IMR-90 (cell line): ENCODE measurements at regions not wholly inside any gene's neighbourhood (a gene's known extent, or its start where the extent isn't known, plus 50 kb on each side); places are given as distances from the start of the nearest gene placed in this dataset.

Experiments used
- ATAC-seq: fragments of 200-7000 bp; cut with Tn5 transposase; 2 replicates; pipeline ENCODE4 v1.9.1; 2020; ENCODE audit warnings: low read depth, mild to moderate bottlenecking, moderate library complexity
- BruUV-seq: library from RNA; stranded (reverse); fragments of 400-500 nt; replicated peaks from 2 replicates; lab custom pipeline; 2021; lab: Mats Ljungman, UMichigan
- CTCF ChIA-PET: fragments of 300-600 bp; formaldehyde crosslinking; extraction: SDS; loops from one replicate; lab custom pipeline; 2021; ENCODE audit warnings: antibody characterized with exemption; lab: Yijun Ruan, JAX
- POLR2A ChIA-PET: fragments of 300-600 bp; sonication (Branson Sonifier 250); formaldehyde crosslinking; loops from one replicate; lab custom pipeline; 2022; ENCODE audit warnings: antibody characterized with exemption; ENCODE audit not compliant: unreplicated experiment; lab: Charles Lee
- DNase-seq: peaks from one replicate; pipeline ENCODE4 v3.0.0; 2013
- H2AFZ ChIP-seq: replicated peaks from 2 replicates; pipeline ENCODE3; 2013; ENCODE audit warnings: low read length, mild to moderate bottlenecking; ENCODE audit not compliant: poor library complexity
- H2AK5ac ChIP-seq: 2 replicates; pipeline ENCODE4 v1.6.1; 2013; ENCODE audit warnings: low read depth, low read length, inconsistent platforms
- H2AK9ac ChIP-seq: replicated peaks from 2 replicates; pipeline ENCODE3; 2013; ENCODE audit warnings: mild to moderate bottlenecking, low read depth, low read length, moderate library complexity; ENCODE audit not compliant: poor library complexity
- H2BK120ac ChIP-seq: 2 replicates; pipeline ENCODE4 v1.6.1; 2013; ENCODE audit warnings: low read depth, low read length, inconsistent platforms
- H2BK15ac ChIP-seq: 3 replicates; pipeline ENCODE4 v1.6.1; 2013; ENCODE audit warnings: low read depth, low read length, inconsistent platforms
- H2BK20ac ChIP-seq: 2 replicates; pipeline ENCODE4 v1.6.1; 2013; ENCODE audit warnings: low read depth, mild to moderate bottlenecking, inconsistent platforms, low read length, moderate library complexity
- H2BK5ac ChIP-seq: 2 replicates; pipeline ENCODE4 v1.6.1; 2013; ENCODE audit warnings: mild to moderate bottlenecking, low read depth, low read length, inconsistent platforms; ENCODE audit not compliant: poor library complexity, severe bottlenecking
- H3K14ac ChIP-seq: replicated peaks from 2 replicates; pipeline ENCODE4 v1.6.1; 2013; ENCODE audit warnings: low read depth, low read length, inconsistent platforms
- H3K18ac ChIP-seq: 2 replicates; pipeline ENCODE4 v1.6.1; 2013; ENCODE audit warnings: low read depth, low read length, control low read depth
- H3K23ac ChIP-seq: 2 replicates; pipeline ENCODE4 v1.6.1; 2013; ENCODE audit warnings: low read depth, low read length, inconsistent platforms
- H3K27ac ChIP-seq: 2 replicates; pipeline ENCODE4 v1.5.1; 2013; ENCODE audit warnings: mild to moderate bottlenecking, control low read depth, low read length; ENCODE audit not compliant: insufficient read depth
- H3K27me3 ChIP-seq: 2 replicates; pipeline ENCODE4 v1.6.1; 2013; ENCODE audit warnings: low read length; ENCODE audit not compliant: control insufficient read depth, insufficient read depth
- H3K36me3 ChIP-seq: 2 replicates; pipeline ENCODE4 v1.6.1; 2013; ENCODE audit warnings: low read length, mixed read lengths; ENCODE audit not compliant: control insufficient read depth, insufficient read depth
- H3K4ac ChIP-seq: 2 replicates; pipeline ENCODE4 v1.6.1; 2013; ENCODE audit warnings: low read depth, low read length, inconsistent platforms
- H3K4me1 ChIP-seq: 2 replicates; pipeline ENCODE4 v1.6.1; 2013; ENCODE audit warnings: low read length, mixed read lengths; ENCODE audit not compliant: control insufficient read depth, insufficient read depth
- H3K4me2 ChIP-seq: 2 replicates; pipeline ENCODE4 v1.6.1; 2013; ENCODE audit warnings: low read depth, mild to moderate bottlenecking, control low read depth, low read length, moderate library complexity
- H3K4me3 ChIP-seq: 2 replicates; pipeline ENCODE4 v1.5.1; 2013; ENCODE audit warnings: low read depth, mild to moderate bottlenecking, control low read depth, low read length, moderate library complexity; ENCODE audit not compliant: insufficient read depth
- H3K56ac ChIP-seq: 2 replicates; pipeline ENCODE4 v1.6.1; 2013; ENCODE audit warnings: low read length, inconsistent platforms; ENCODE audit not compliant: insufficient read depth; ENCODE audit errors: extremely low read depth
- H3K79me1 ChIP-seq, 2 experiments: 2 replicates each; pipeline ENCODE4 v1.6.1; 2013; ENCODE audit warnings: low read length in 2 of 2, inconsistent platforms in 1 of 2, low read depth in 1 of 2
- H3K9ac ChIP-seq: 2 replicates; pipeline ENCODE4 v1.6.1; 2013; ENCODE audit warnings: low read depth, low read length, control low read depth
- H3K9me1 ChIP-seq: 2 replicates; pipeline ENCODE4 v1.6.1; 2013; ENCODE audit warnings: low read length, inconsistent platforms; ENCODE audit not compliant: insufficient read depth
- H3K9me3 ChIP-seq: 2 replicates; pipeline ENCODE4 v1.6.1; 2013; ENCODE audit warnings: low read length; ENCODE audit not compliant: control insufficient read depth, insufficient read depth
- H4K20me1 ChIP-seq: 2 replicates; pipeline ENCODE4 v1.6.1; 2013; ENCODE audit warnings: low read length, inconsistent platforms; ENCODE audit not compliant: insufficient read depth
- H4K5ac ChIP-seq: 2 replicates; pipeline ENCODE4 v1.6.1; 2013; ENCODE audit warnings: mild to moderate bottlenecking, low read depth, low read length, control low read depth
- H4K8ac ChIP-seq, 2 experiments: 2 replicates each; pipeline ENCODE4 v1.6.1; 2013; ENCODE audit warnings: low read depth in 2 of 2, low read length in 2 of 2, control low read depth in 1 of 2, inconsistent platforms in 1 of 2
- H4K91ac ChIP-seq: 2 replicates; pipeline ENCODE4 v1.6.1; 2013; ENCODE audit warnings: low read depth, low read length, inconsistent platforms; ENCODE audit not compliant: insufficient read depth
- CEBPB ChIP-seq: IDR thresholded peaks from 2 replicates; pipeline ENCODE4 v1.6.1; 2012; ENCODE audit warnings: low read depth, low read length, improper control_type of control experiment
- CHD1 ChIP-seq: IDR thresholded peaks from 2 replicates; pipeline ENCODE4 v1.6.1; 2012; ENCODE audit warnings: low read depth, low read length, improper control_type of control experiment
- CTCF ChIP-seq: conservative IDR thresholded peaks from 2 replicates; pipeline ENCODE4 v1.5.1; 2012; ENCODE audit warnings: mild to moderate bottlenecking, low read depth, low read length, improper control_type of control experiment
- FOS ChIP-seq: fragments of 150-350 bp; IDR thresholded peaks from 2 replicates; pipeline ENCODE4 v1.6.1; 2016; ENCODE audit warnings: low read depth, low read length
- MXI1 ChIP-seq: IDR thresholded peaks from 2 replicates; pipeline ENCODE4 v1.6.1; 2012; ENCODE audit warnings: low read depth, mild to moderate bottlenecking, low read length, moderate library complexity, borderline replicate concordance
- NFE2L2 ChIP-seq: fragments of 150-350 bp; IDR thresholded peaks from 2 replicates; pipeline ENCODE4 v1.6.1; 2016; ENCODE audit warnings: low read depth, mild to moderate bottlenecking, low read length
- USF2 ChIP-seq: fragments of 150-350 bp; IDR thresholded peaks from 2 replicates; pipeline ENCODE4 v1.6.1; 2017; ENCODE audit warnings: mild to moderate bottlenecking, antibody characterized with exemption, low read length, low read depth
- WGBS, 2 experiments: methylation state at CpG; one replicate each; pipeline versions ENCODE4 v1.1.5 to v1.1.7; 2013; ENCODE audit warnings: missing lambda C conversion rate in 2 of 2; ENCODE audit not compliant: insufficient read length in 1 of 2; ENCODE audit errors: extremely low coverage in 2 of 2; 5-methylcytosine and 5-hydroxymethylcytosine counted together
- dilution Hi-C: fragments of 300-500 bp; cut with HindIII; formaldehyde crosslinking; loops from one replicate; pipeline ENCODE4 v1.14.3; 2018; ENCODE audit warnings: low sequenced_read_pairs; ENCODE audit not compliant: unreplicated experiment
- in situ Hi-C: fragments of 300-500 bp; cut with MboI; formaldehyde crosslinking; loops from 3 replicates; pipeline ENCODE4 v1.14.3; 2019; ENCODE audit warnings: low sequenced_read_pairs, inconsistent platforms, mixed read lengths
- intact Hi-C: fragments of 100-400 bp; cut with micrococcal nuclease; formaldehyde crosslinking; loops from 2 replicates; pipeline ENCODE4 v1.10.0; 2022

- Histone ChIP-seq H3K14ac (no peak overlapping the region), H2BK15ac (no peak overlapping the region), H3K79me1 (no peaks in the 10 kb centered on the region), H3K4me1 (no peaks in the 10 kb centered on the region), H4K5ac (no peak overlapping the region), H2BK120ac (no peak overlapping the region), H3K4ac (no peak overlapping the region), H3K27ac (no peak overlapping the region), H3K36me3 (no peaks in the 10 kb centered on the region), H3K9me1 (no peaks in the 10 kb centered on the region), H3K23ac (no peak overlapping the region), H2AK9ac (no peak overlapping the region), H3K27me3 (no peaks in the 10 kb centered on the region), H3K18ac (no peak overlapping the region), H3K9me3 (peaks cover 11% of the 10 kb centered on the region), H4K20me1 (no peaks in the 10 kb centered on the region), H2BK5ac (no peak overlapping the region), H4K91ac (no peak overlapping the region), H3K4me2 (no peak overlapping the region), H3K9ac (no peak overlapping the region), H3K56ac (no peak overlapping the region), H2BK20ac (no peak overlapping the region), H2AFZ (no peak overlapping the region), H3K4me3 (no peak overlapping the region), H2AK5ac (no peak overlapping the region), H4K8ac (no peak overlapping the region)
- no TSS peak for BruUV-seq
- ChIA-PET CTCF (no interaction called here), POLR2A (no interaction called here)
- DNase-seq, result no peak
- 81% methylated on average over 1 of the region's 1 CpG; no CpG with 5 or more reads in 1 of the 2 experiments for WGBS, 2 experiments
- TF ChIP-seq MXI1 (no peak), CEBPB (no peak), USF2 (no peak), CTCF (no peak), NFE2L2 (no peak), CHD1 (no peak), FOS (no peak)
- no peak for ATAC-seq
- dilution Hi-C loops, result no loop called here
- intact Hi-C loops, result no loop called here
- in situ Hi-C loops, result no loop called here
Measured at GRCh38 chr18:65659912-65660311, 90.9 kb upstream of the CDH7 start.
